ENCODE measurements at regions not wholly inside any gene's neighbourhood (a gene's known extent, or its start where the extent isn't known, plus 50 kb on each side); places are given as distances from the start of the nearest gene placed in this dataset.

- Histone ChIP-seq H3K9me3 (replicated peaks; ENCODE audit: low read length) (no peaks in the 10 kb centered on the region), H3K4me3 (ENCODE audit: low read length) (no peak overlapping the region), H3K9ac (ENCODE audit: low read depth, low read length) (no peak overlapping the region), H3K36me3 (ENCODE audit: insufficient read depth, low read length) (no peaks in the 10 kb centered on the region), H3K4me1 (ENCODE audit: control insufficient read depth, insufficient read depth, low read length) (peaks cover 11% of the 10 kb centered on the region), H3K4me2 (ENCODE audit: low read length) (no peak overlapping the region), H3K27me3 (ENCODE audit: control insufficient read depth, insufficient read depth, low read length) (no peaks in the 10 kb centered on the region)
Measured at GRCh38 chr15:87735522-87735921, 521.0 kb downstream of the NTRK3 start.

- Histone ChIP-seq H3K4me1 (ENCODE audit: control insufficient read depth, insufficient read depth, low read length) (peaks cover 11% of the 10 kb centered on the region), H3K9ac (ENCODE audit: low read depth, low read length) (no peak overlapping the region), H3K27me3 (ENCODE audit: control insufficient read depth, insufficient read depth, low read length) (no peaks in the 10 kb centered on the region), H3K36me3 (ENCODE audit: insufficient read depth, low read length) (no peaks in the 10 kb centered on the region), H3K9me3 (replicated peaks; ENCODE audit: low read length) (no peaks in the 10 kb centered on the region), H3K4me2 (ENCODE audit: low read length) (no peak overlapping the region), H3K4me3 (ENCODE audit: low read length) (no peak overlapping the region)
Measured at GRCh38 chr15:87734571-87735373, 521.8 kb downstream of the NTRK3 start.

- H3K4me2 ChIP-seq (ENCODE audit: low read length), result no peak overlapping the region
- no peaks in the 10 kb centered on the region for H3K27me3 ChIP-seq (ENCODE audit: control insufficient read depth, insufficient read depth, low read length)
- H3K9me3 ChIP-seq (replicated peaks; ENCODE audit: low read length), result no peaks in the 10 kb centered on the region
- H3K9ac ChIP-seq (ENCODE audit: low read depth, low read length), result no peak overlapping the region
- H3K4me3 ChIP-seq (ENCODE audit: low read length), result no peak overlapping the region
- H3K4me1 ChIP-seq (ENCODE audit: control insufficient read depth, insufficient read depth, low read length), result peaks cover 11% of the 10 kb centered on the region
- H3K36me3 ChIP-seq (ENCODE audit: insufficient read depth, low read length), result no peaks in the 10 kb centered on the region
Measured at GRCh38 chr15:87733977-87734376, 522.6 kb downstream of the NTRK3 start.

- no peak overlapping the region for H3K4me2 ChIP-seq (ENCODE audit: low read length)
- no peak overlapping the region for H3K9ac ChIP-seq (ENCODE audit: low read depth, low read length)
- peaks cover 11% of the 10 kb centered on the region for H3K4me1 ChIP-seq (ENCODE audit: control insufficient read depth, insufficient read depth, low read length)
- no peaks in the 10 kb centered on the region for H3K36me3 ChIP-seq (ENCODE audit: insufficient read depth, low read length)
- no peak overlapping the region for H3K4me3 ChIP-seq (ENCODE audit: low read length)
- no peaks in the 10 kb centered on the region for H3K9me3 ChIP-seq (replicated peaks; ENCODE audit: low read length)
- peaks cover under 1% of the 10 kb centered on the region for H3K27me3 ChIP-seq (ENCODE audit: control insufficient read depth, insufficient read depth, low read length)
Measured at GRCh38 chr15:87733541-87733941, 523.0 kb downstream of the NTRK3 start.

GRCh38 chr15:87732976-87733375, 523.6 kb downstream of the NTRK3 start:
- no peak overlapping the region for H3K4me2 ChIP-seq (ENCODE audit: low read length)
- H3K9ac ChIP-seq (ENCODE audit: low read depth, low read length), result no peak overlapping the region
- no peak overlapping the region for H3K4me3 ChIP-seq (ENCODE audit: low read length)
- peaks cover 11% of the 10 kb centered on the region for H3K4me1 ChIP-seq (ENCODE audit: control insufficient read depth, insufficient read depth, low read length)
- H3K27me3 ChIP-seq (ENCODE audit: control insufficient read depth, insufficient read depth, low read length), result peaks cover 3% of the 10 kb centered on the region
- H3K36me3 ChIP-seq (ENCODE audit: insufficient read depth, low read length), result no peaks in the 10 kb centered on the region
- H3K9me3 ChIP-seq (replicated peaks; ENCODE audit: low read length), result no peaks in the 10 kb centered on the region

- Histone ChIP-seq H3K4me2 (ENCODE audit: low read length) (no peak overlapping the region), H3K4me1 (ENCODE audit: control insufficient read depth, insufficient read depth, low read length) (peaks cover 11% of the 10 kb centered on the region), H3K9me3 (replicated peaks; ENCODE audit: low read length) (no peaks in the 10 kb centered on the region), H3K36me3 (ENCODE audit: insufficient read depth, low read length) (no peaks in the 10 kb centered on the region), H3K4me3 (ENCODE audit: low read length) (no peak overlapping the region), H3K27me3 (ENCODE audit: control insufficient read depth, insufficient read depth, low read length) (peaks cover 12% of the 10 kb centered on the region), H3K9ac (ENCODE audit: low read depth, low read length) (no peak overlapping the region)
Measured at GRCh38 chr15:87731630-87732029, 524.9 kb downstream of the NTRK3 start.

- peaks cover 20% of the 10 kb centered on the region for H3K27me3 ChIP-seq (ENCODE audit: control insufficient read depth, insufficient read depth, low read length)
- no peak overlapping the region for H3K4me3 ChIP-seq (ENCODE audit: low read length)
- H3K4me1 ChIP-seq (ENCODE audit: control insufficient read depth, insufficient read depth, low read length), result peaks cover 4% of the 10 kb centered on the region
- no peak overlapping the region for H3K4me2 ChIP-seq (ENCODE audit: low read length)
- no peak overlapping the region for H3K9ac ChIP-seq (ENCODE audit: low read depth, low read length)
- no peaks in the 10 kb centered on the region for H3K36me3 ChIP-seq (ENCODE audit: insufficient read depth, low read length)
- no peaks in the 10 kb centered on the region for H3K9me3 ChIP-seq (replicated peaks; ENCODE audit: low read length)
Measured at GRCh38 chr15:87730706-87731105, 525.8 kb downstream of the NTRK3 start.

GRCh38 chr15:87728998-87729397, 527.5 kb downstream of the NTRK3 start:
- no peaks in the 10 kb centered on the region for H3K4me1 ChIP-seq (ENCODE audit: control insufficient read depth, insufficient read depth, low read length)
- H3K4me3 ChIP-seq (ENCODE audit: low read length), result no peak overlapping the region
- peaks cover 26% of the 10 kb centered on the region for H3K27me3 ChIP-seq (ENCODE audit: control insufficient read depth, insufficient read depth, low read length)
- H3K9me3 ChIP-seq (replicated peaks; ENCODE audit: low read length), result no peaks in the 10 kb centered on the region
- no peak overlapping the region for H3K9ac ChIP-seq (ENCODE audit: low read depth, low read length)
- no peaks in the 10 kb centered on the region for H3K36me3 ChIP-seq (ENCODE audit: insufficient read depth, low read length)
- H3K4me2 ChIP-seq (ENCODE audit: low read length), result no peak overlapping the region

- Histone ChIP-seq H3K27me3 (ENCODE audit: control insufficient read depth, insufficient read depth, low read length) (peaks cover 38% of the 10 kb centered on the region), H3K9ac (ENCODE audit: low read depth, low read length) (no peak overlapping the region), H3K9me3 (replicated peaks; ENCODE audit: low read length) (no peaks in the 10 kb centered on the region), H3K36me3 (ENCODE audit: insufficient read depth, low read length) (no peaks in the 10 kb centered on the region), H3K4me2 (ENCODE audit: low read length) (no peak overlapping the region), H3K4me1 (ENCODE audit: control insufficient read depth, insufficient read depth, low read length) (no peaks in the 10 kb centered on the region), H3K4me3 (ENCODE audit: low read length) (no peak overlapping the region)
Measured at GRCh38 chr15:87727073-87727472, 529.5 kb downstream of the NTRK3 start.

- no peak overlapping the region for H3K9ac ChIP-seq (ENCODE audit: low read depth, low read length)
- no peaks in the 10 kb centered on the region for H3K9me3 ChIP-seq (replicated peaks; ENCODE audit: low read length)
- H3K4me1 ChIP-seq (ENCODE audit: control insufficient read depth, insufficient read depth, low read length), result no peaks in the 10 kb centered on the region
- H3K4me2 ChIP-seq (ENCODE audit: low read length), result no peak overlapping the region
- H3K4me3 ChIP-seq (ENCODE audit: low read length), result no peak overlapping the region
- H3K36me3 ChIP-seq (ENCODE audit: insufficient read depth, low read length), result no peaks in the 10 kb centered on the region
- peaks cover 47% of the 10 kb centered on the region for H3K27me3 ChIP-seq (ENCODE audit: control insufficient read depth, insufficient read depth, low read length)
Measured at GRCh38 chr15:87724330-87724729, 532.2 kb downstream of the NTRK3 start.

GRCh38 chr15:87722941-87723691, 533.4 kb downstream of the NTRK3 start:
- Histone ChIP-seq H3K4me3 (ENCODE audit: low read length) (no peak overlapping the region), H3K4me2 (ENCODE audit: low read length) (no peak overlapping the region), H3K9ac (ENCODE audit: low read depth, low read length) (no peak overlapping the region), H3K4me1 (ENCODE audit: control insufficient read depth, insufficient read depth, low read length) (no peaks in the 10 kb centered on the region), H3K27me3 (ENCODE audit: control insufficient read depth, insufficient read depth, low read length) (peaks cover 44% of the 10 kb centered on the region), H3K36me3 (ENCODE audit: insufficient read depth, low read length) (no peaks in the 10 kb centered on the region), H3K9me3 (replicated peaks; ENCODE audit: low read length) (no peaks in the 10 kb centered on the region)

Data from skeletal muscle satellite cell (primary cell).